WTC11 (cell line): ENCODE measurements at regions not wholly inside any gene's neighbourhood (a gene's known extent, or its start where the extent isn't known, plus 50 kb on each side); places are given as distances from the start of the nearest gene placed in this dataset.

Experiments used
- ATAC-seq: fragments of 200-7000 bp; cut with Tn5 transposase; 2 replicates; pipeline ENCODE4 v1.10.0; 2021; ENCODE audit warnings: mild to moderate bottlenecking, moderate library complexity
- CTCF ChIA-PET: fragments of 300-600 bp; sonication (Branson Sonifier 250); formaldehyde crosslinking; loops from one replicate; lab custom pipeline; 2021; ENCODE audit warnings: antibody characterized with exemption; lab: Charles Lee
- POLR2A ChIA-PET: fragments of 350-600 bp; sonication (Branson Sonifier 250); formaldehyde crosslinking; loops from one replicate; lab custom pipeline; 2021; ENCODE audit warnings: antibody characterized with exemption; lab: Charles Lee
- DNase-seq: peaks from one replicate; pipeline ENCODE4 v3.0.0; 2021; ENCODE audit warnings: low spot score
- H3K27ac Mint-ChIP-seq: 2 replicates; pipeline ENCODE4 v1.8.0; 2021; ENCODE audit warnings: mixed read lengths
- H3K27me3 Mint-ChIP-seq: 2 replicates; pipeline ENCODE4 v1.8.0; 2021; ENCODE audit warnings: low read depth, mild to moderate bottlenecking, moderate library complexity, mixed read lengths
- H3K36me3 Mint-ChIP-seq: 2 replicates; pipeline ENCODE4 v1.8.0; 2021; ENCODE audit warnings: mixed read lengths
- H3K4me1 Mint-ChIP-seq: 2 replicates; pipeline ENCODE4 v1.8.0; 2022; ENCODE audit warnings: mixed read lengths
- H3K4me3 Mint-ChIP-seq: 2 replicates; pipeline ENCODE4 v1.8.0; 2021; ENCODE audit warnings: mild to moderate bottlenecking, moderate library complexity, mixed read lengths
- H3K9me3 Mint-ChIP-seq: 2 replicates; pipeline ENCODE4 v1.8.0; 2021; ENCODE audit warnings: mixed read lengths
- ARID4B ChIP-seq: sonication (generic); formaldehyde crosslinking; IDR thresholded peaks from 2 replicates; pipeline ENCODE4 v1.8.0; 2023; ENCODE audit warnings: missing genetic modification reagents, mild to moderate bottlenecking, borderline replicate concordance
- ATF1 ChIP-seq: sonication (generic); formaldehyde crosslinking; IDR thresholded peaks from 2 replicates; pipeline ENCODE4 v1.8.1; 2023; ENCODE audit warnings: mild to moderate bottlenecking, moderate library complexity, missing genetic modification reagents
- ATF6 ChIP-seq: sonication (generic); formaldehyde crosslinking; IDR thresholded peaks from 2 replicates; pipeline ENCODE4 v1.8.1; 2023; ENCODE audit warnings: mild to moderate bottlenecking, missing genetic modification reagents
- CBFB ChIP-seq: sonication (generic); formaldehyde crosslinking; IDR thresholded peaks from 2 replicates; pipeline ENCODE4 v1.8.1; 2022; ENCODE audit warnings: mild to moderate bottlenecking, low read depth, missing genetic modification reagents
- CREB1 ChIP-seq: sonication (generic); formaldehyde crosslinking; IDR thresholded peaks from 2 replicates; pipeline ENCODE4 v1.8.0; 2023; ENCODE audit warnings: mild to moderate bottlenecking, missing genetic modification reagents
- CTCF ChIP-seq: fragments of 200-600 bp; IDR thresholded peaks from 2 replicates; pipeline ENCODE4 v1.8.0; 2022; ENCODE audit warnings: antibody characterized with exemption
- E2F1 ChIP-seq: sonication (generic); formaldehyde crosslinking; IDR thresholded peaks from 2 replicates; pipeline ENCODE4 v1.8.0; 2022; ENCODE audit warnings: mild to moderate bottlenecking, missing genetic modification reagents
- HMGXB4 ChIP-seq: sonication (generic); formaldehyde crosslinking; IDR thresholded peaks from 2 replicates; pipeline ENCODE4 v1.8.1; 2023; ENCODE audit warnings: mild to moderate bottlenecking, moderate library complexity, missing genetic modification reagents
- JAZF1 ChIP-seq: fragments of 250-450 bp; sonication (Bioruptor Pico); IDR thresholded peaks from 2 replicates; pipeline ENCODE4 v1.9.0; 2021; ENCODE audit warnings: moderate library complexity, mild to moderate bottlenecking, inconsistent platforms
- NFE2L1 ChIP-seq: sonication (generic); formaldehyde crosslinking; IDR thresholded peaks from 2 replicates; pipeline ENCODE4 v1.8.1; 2023; ENCODE audit warnings: missing genetic modification reagents
- PREB ChIP-seq: sonication (generic); formaldehyde crosslinking; IDR thresholded peaks from 2 replicates; pipeline ENCODE4 v1.8.1; 2022; ENCODE audit warnings: mild to moderate bottlenecking, missing genetic modification reagents, moderate library complexity, borderline replicate concordance
- PRRX2 ChIP-seq: fragments of 250-450 bp; sonication (Bioruptor Pico); IDR thresholded peaks from 2 replicates; pipeline ENCODE4 v1.8.0; 2021; ENCODE audit warnings: mild to moderate bottlenecking
- SP1 ChIP-seq: sonication (generic); formaldehyde crosslinking; conservative IDR thresholded peaks from 2 replicates; pipeline ENCODE4 v1.8.1; 2022; ENCODE audit warnings: missing genetic modification reagents
- ZNF121 ChIP-seq: sonication (generic); formaldehyde crosslinking; IDR thresholded peaks from 2 replicates; pipeline ENCODE4 v1.8.0; 2023; ENCODE audit warnings: missing genetic modification reagents
- ZNF219 ChIP-seq: sonication (generic); formaldehyde crosslinking; IDR thresholded peaks from 2 replicates; pipeline ENCODE4 v1.8.0; 2023; ENCODE audit warnings: missing genetic modification reagents, mild to moderate bottlenecking, borderline replicate concordance
- ZNF671 ChIP-seq: fragments of 250-450 bp; sonication (Bioruptor Pico); IDR thresholded peaks from 2 replicates; pipeline ENCODE4 v1.8.0; 2021; ENCODE audit warnings: mild to moderate bottlenecking
- TF ChIP-seq, protein P1 (sequence below): sonication (generic); formaldehyde crosslinking; IDR thresholded peaks from 2 replicates; pipeline ENCODE4 v1.8.1; 2022; ENCODE audit warnings: low read depth, mild to moderate bottlenecking, moderate library complexity, missing genetic modification reagents, borderline replicate concordance
- TF ChIP-seq, protein P2 (sequence below): sonication (generic); formaldehyde crosslinking; IDR thresholded peaks from 2 replicates; pipeline ENCODE4 v1.8.1; 2022; ENCODE audit warnings: low read depth, missing genetic modification reagents, borderline replicate concordance
- TF ChIP-seq, protein P3 (sequence below): fragments of 250-450 bp; sonication (Bioruptor Pico); IDR thresholded peaks from 2 replicates; pipeline ENCODE4 v1.9.0; 2021; ENCODE audit warnings: mild to moderate bottlenecking, borderline replicate concordance

GRCh38 chr2:42970151-42970550 lies 177.8 kb upstream of the HAAO start:
- ChIA-PET CTCF (no interaction called here), POLR2A (no interaction called here)
- H3K4me1 Mint-ChIP-seq: peaks cover 8% of the 10 kb centered on the region
- H3K9me3 Mint-ChIP-seq: peaks cover 8% of the 10 kb centered on the region
- TF ChIP-seq E2F1 (CRISPR knock-in tag) (no peak), PREB (CRISPR knock-in tag) (no peak), CREB1 (CRISPR knock-in tag) (no peak), ZNF121 (no peak), CBFB (CRISPR knock-in tag) (no peak), HMGXB4 (CRISPR knock-in tag) (no peak), SP1 (CRISPR knock-in tag) (no peak), JAZF1 (CRISPR knock-in tag) (no peak), ATF1 (no peak), ATF6 (CRISPR knock-in tag) (no peak), ARID4B (no peak), PRRX2 (CRISPR knock-in tag) (no peak), CTCF (no peak), ZNF671 (CRISPR knock-in tag) (no peak), NFE2L1 (CRISPR knock-in tag) (no peak), ZNF219 (CRISPR knock-in tag) (no peak)
- TF ChIP-seq, protein P1, sequence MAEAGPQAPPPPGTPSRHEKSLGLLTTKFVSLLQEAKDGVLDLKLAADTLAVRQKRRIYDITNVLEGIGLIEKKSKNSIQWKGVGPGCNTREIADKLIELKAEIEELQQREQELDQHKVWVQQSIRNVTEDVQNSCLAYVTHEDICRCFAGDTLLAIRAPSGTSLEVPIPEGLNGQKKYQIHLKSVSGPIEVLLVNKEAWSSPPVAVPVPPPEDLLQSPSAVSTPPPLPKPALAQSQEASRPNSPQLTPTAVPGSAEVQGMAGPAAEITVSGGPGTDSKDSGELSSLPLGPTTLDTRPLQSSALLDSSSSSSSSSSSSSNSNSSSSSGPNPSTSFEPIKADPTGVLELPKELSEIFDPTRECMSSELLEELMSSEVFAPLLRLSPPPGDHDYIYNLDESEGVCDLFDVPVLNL (CRISPR knock-in tag): no peak
- TF ChIP-seq, protein P2, sequence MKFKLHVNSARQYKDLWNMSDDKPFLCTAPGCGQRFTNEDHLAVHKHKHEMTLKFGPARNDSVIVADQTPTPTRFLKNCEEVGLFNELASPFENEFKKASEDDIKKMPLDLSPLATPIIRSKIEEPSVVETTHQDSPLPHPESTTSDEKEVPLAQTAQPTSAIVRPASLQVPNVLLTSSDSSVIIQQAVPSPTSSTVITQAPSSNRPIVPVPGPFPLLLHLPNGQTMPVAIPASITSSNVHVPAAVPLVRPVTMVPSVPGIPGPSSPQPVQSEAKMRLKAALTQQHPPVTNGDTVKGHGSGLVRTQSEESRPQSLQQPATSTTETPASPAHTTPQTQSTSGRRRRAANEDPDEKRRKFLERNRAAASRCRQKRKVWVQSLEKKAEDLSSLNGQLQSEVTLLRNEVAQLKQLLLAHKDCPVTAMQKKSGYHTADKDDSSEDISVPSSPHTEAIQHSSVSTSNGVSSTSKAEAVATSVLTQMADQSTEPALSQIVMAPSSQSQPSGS (CRISPR knock-in tag): no peak
- TF ChIP-seq, protein P3, sequence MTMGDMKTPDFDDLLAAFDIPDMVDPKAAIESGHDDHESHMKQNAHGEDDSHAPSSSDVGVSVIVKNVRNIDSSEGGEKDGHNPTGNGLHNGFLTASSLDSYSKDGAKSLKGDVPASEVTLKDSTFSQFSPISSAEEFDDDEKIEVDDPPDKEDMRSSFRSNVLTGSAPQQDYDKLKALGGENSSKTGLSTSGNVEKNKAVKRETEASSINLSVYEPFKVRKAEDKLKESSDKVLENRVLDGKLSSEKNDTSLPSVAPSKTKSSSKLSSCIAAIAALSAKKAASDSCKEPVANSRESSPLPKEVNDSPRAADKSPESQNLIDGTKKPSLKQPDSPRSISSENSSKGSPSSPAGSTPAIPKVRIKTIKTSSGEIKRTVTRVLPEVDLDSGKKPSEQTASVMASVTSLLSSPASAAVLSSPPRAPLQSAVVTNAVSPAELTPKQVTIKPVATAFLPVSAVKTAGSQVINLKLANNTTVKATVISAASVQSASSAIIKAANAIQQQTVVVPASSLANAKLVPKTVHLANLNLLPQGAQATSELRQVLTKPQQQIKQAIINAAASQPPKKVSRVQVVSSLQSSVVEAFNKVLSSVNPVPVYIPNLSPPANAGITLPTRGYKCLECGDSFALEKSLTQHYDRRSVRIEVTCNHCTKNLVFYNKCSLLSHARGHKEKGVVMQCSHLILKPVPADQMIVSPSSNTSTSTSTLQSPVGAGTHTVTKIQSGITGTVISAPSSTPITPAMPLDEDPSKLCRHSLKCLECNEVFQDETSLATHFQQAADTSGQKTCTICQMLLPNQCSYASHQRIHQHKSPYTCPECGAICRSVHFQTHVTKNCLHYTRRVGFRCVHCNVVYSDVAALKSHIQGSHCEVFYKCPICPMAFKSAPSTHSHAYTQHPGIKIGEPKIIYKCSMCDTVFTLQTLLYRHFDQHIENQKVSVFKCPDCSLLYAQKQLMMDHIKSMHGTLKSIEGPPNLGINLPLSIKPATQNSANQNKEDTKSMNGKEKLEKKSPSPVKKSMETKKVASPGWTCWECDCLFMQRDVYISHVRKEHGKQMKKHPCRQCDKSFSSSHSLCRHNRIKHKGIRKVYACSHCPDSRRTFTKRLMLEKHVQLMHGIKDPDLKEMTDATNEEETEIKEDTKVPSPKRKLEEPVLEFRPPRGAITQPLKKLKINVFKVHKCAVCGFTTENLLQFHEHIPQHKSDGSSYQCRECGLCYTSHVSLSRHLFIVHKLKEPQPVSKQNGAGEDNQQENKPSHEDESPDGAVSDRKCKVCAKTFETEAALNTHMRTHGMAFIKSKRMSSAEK (CRISPR knock-in tag): no peak
- ATAC-seq (no peak), DNase-seq (no peak)
- H3K27ac Mint-ChIP-seq: no peak overlapping the region
- no peaks in the 10 kb centered on the region for H3K36me3 Mint-ChIP-seq
- H3K27me3 Mint-ChIP-seq: no peaks in the 10 kb centered on the region
- H3K4me3 Mint-ChIP-seq: no peak overlapping the region
